ENCODE measurements at regions not wholly inside any gene's neighbourhood (a gene's known extent, or its start where the extent isn't known, plus 50 kb on each side); places are given as distances from the start of the nearest gene placed in this dataset.

DNA sequence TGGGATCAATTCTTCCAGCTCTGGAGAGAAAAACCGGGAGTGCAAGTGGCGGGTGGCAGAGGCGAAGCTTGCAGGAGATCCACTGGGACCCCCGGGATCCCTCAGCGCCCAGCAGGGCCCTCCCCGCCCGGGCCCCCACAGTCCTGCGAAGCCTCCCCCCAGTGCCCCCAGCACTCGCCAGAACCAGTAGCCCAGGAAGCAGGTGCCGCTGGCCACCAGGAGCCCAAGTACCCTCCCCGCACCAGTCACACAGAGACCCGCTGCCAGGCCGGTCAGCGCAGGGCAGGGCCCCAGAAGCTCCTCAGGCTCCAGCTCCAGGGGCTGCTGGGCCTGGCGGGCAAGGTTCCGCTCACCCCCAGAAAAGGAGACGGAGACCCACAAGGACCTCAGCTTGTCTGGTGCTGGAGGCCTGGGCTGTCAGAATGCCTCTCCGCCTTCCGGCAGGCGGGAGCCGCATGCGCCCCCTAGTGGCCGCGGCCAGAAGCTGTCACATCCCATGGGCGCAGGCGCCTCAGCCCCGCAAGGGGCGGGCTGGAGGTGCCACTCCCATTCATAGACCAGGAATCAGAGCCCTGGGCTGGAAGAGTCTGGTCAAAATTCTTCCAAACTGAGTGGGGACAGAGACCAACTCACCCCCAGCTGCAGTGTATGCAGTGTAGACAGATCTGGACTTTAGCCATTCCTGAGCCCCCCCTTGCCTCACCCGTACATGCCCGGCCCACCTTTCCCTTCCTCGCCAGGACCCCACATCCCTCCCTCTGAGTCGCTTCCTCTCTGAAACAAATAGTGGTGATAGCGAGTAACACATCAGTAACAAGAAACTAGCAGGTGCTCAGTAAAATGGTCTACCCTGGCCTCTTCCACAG, 1002.3 kb downstream of the KCNJ18 start:
- Histone ChIP-seq H3K4me3 (no peak overlapping the region), H3K27ac (no peak overlapping the region), H3K4me1 (no peaks in the 10 kb centered on the region), H3K9me3 (peaks cover 0 to 14% of the 10 kb centered on the region in 2 donors), H3K27me3 (no peaks in the 10 kb centered on the region), H3K36me3 (no peaks in the 10 kb centered on the region)
- no peak for DNase-seq (ENCODE audit: low spot score)
- TF ChIP-seq, protein P1, sequence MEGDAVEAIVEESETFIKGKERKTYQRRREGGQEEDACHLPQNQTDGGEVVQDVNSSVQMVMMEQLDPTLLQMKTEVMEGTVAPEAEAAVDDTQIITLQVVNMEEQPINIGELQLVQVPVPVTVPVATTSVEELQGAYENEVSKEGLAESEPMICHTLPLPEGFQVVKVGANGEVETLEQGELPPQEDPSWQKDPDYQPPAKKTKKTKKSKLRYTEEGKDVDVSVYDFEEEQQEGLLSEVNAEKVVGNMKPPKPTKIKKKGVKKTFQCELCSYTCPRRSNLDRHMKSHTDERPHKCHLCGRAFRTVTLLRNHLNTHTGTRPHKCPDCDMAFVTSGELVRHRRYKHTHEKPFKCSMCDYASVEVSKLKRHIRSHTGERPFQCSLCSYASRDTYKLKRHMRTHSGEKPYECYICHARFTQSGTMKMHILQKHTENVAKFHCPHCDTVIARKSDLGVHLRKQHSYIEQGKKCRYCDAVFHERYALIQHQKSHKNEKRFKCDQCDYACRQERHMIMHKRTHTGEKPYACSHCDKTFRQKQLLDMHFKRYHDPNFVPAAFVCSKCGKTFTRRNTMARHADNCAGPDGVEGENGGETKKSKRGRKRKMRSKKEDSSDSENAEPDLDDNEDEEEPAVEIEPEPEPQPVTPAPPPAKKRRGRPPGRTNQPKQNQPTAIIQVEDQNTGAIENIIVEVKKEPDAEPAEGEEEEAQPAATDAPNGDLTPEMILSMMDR (IDR thresholded peaks at IDR 0.05), result peak in 1 of 2 donors; percentile 19

DNA sequence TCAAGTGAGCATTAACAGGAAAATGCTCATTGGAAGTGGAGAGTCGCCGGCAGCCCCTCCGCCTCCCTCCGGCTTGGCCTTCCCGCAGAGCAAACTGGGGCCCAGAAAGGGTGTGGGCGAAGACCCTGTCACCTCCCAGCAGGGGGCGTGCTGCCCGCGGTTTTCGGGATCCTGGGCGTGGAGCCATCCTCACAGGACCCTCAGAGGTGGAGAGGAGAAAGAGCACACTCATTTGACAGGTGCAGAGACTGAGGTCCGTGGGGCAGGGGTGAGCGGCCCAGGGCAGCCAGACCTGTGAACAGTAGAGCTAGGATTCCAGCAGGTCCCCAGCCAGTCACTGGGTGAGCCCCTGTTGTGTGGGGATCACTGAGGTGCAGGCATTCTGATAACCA, 1002.9 kb downstream of the KCNJ18 start:
- H3K4me3 ChIP-seq, result no peak overlapping the region
- DNase-seq (ENCODE audit: low spot score), result no peak
- H3K27ac ChIP-seq, result no peak overlapping the region
- H3K36me3 ChIP-seq, result no peaks in the 10 kb centered on the region
- peaks cover 0 to 14% of the 10 kb centered on the region in 2 donors for H3K9me3 ChIP-seq
- TF ChIP-seq, protein P1 (IDR thresholded peaks at IDR 0.05), result no peak
- H3K4me1 ChIP-seq, result no peaks in the 10 kb centered on the region
- H3K27me3 ChIP-seq, result no peaks in the 10 kb centered on the region

DNA sequence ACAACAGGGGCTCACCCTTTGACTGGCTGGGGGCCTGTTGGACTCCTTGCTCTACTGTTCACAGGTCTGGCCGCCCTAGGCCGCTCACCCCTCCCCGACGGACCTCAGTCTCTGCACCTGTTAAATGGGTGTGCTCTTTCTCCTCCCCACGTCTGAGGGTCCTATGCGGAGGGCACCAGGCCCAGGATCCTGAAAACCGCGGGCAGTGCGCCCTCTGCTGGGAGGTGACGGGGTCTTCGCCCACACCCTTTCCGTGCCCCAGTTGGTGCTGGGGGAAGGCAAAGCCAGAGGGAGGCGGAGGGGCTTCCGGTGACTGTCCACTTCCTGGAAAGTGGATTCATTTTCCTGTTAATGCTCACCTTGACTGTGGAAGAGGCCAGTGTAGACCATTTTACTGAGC, 1010.9 kb downstream of the KCNJ18 start:
- Histone ChIP-seq H3K4me1 (no peaks in the 10 kb centered on the region), H3K36me3 (no peaks in the 10 kb centered on the region), H3K27ac (no peak overlapping the region), H3K27me3 (no peaks in the 10 kb centered on the region), H3K9me3 (peaks cover 0 to 9% of the 10 kb centered on the region in 2 donors), H3K4me3 (no peak overlapping the region)
- TF ChIP-seq, protein P1 (IDR thresholded peaks at IDR 0.05), result no peak
- DNase-seq (ENCODE audit: low spot score), result no peak

DNA sequence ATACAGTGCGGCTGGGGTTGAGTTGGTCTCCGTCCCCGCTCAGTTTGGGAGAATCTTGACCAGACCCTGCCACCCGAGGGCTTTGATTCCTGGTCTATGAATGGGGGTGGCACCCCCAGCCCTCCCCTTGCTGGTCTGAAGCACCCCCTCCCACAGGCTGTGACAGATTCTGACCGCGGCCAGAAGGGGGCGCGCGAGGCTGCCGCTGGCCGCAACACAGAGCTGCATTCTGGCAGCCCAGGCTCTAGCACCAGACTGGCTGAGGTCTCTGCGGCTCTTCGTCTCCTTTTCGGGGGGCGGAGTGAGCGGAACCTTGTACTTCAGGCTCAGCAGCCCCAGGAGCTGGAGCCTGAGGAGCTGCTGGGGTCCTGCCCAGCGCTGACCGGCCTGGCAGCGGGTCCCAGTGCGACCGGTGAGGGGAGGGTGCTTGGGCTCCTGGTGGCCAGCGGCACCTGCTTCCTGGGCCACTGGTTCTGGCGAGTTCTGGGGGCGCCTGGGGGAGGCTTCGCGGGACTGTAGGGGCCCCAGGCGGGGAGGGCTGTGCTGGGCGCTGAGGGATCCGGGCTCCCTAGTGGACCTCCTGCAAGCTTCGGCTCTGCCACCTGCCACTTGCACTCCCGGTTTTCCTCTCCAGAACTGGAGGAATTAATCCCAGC, 1011.6 kb downstream of the KCNJ18 start:
- H3K36me3 ChIP-seq, result no peaks in the 10 kb centered on the region
- no peaks in the 10 kb centered on the region for H3K4me1 ChIP-seq
- no peak overlapping the region for H3K27ac ChIP-seq
- H3K9me3 ChIP-seq, result peaks cover 0 to 3% of the 10 kb centered on the region in 2 donors
- H3K27me3 ChIP-seq, result no peaks in the 10 kb centered on the region
- TF ChIP-seq, protein P1 (IDR thresholded peaks at IDR 0.05), result no peak
- DNase-seq (ENCODE audit: low spot score), result no peak
- no peak overlapping the region for H3K4me3 ChIP-seq

DNA sequence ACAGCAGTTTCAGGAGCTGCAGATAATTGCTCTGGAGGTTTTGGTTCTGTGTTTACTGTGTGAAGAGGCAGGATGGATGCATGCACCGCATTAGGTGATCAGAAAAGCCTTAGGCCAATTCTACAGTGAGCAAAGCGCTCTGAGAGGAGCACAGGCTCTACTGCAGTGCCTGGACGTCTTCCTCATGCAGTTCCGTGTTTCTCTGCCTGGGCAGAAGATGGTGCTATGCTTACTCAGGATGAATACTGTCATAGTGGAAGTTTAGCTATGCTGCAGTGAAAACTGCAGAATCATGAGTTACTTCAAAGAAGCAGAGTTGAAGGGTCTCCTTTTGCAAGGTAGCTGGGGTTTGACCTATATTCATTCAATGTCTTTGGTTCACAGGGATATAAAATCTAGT, 1012.4 kb downstream of the KCNJ18 start:
- no peaks in the 10 kb centered on the region for H3K4me1 ChIP-seq
- DNase-seq (ENCODE audit: low spot score), result no peak
- H3K27ac ChIP-seq, result no peak overlapping the region
- H3K27me3 ChIP-seq, result no peaks in the 10 kb centered on the region
- TF ChIP-seq, protein P1 (IDR thresholded peaks at IDR 0.05), result no peak
- no peak overlapping the region for H3K4me3 ChIP-seq
- H3K36me3 ChIP-seq, result no peaks in the 10 kb centered on the region
- H3K9me3 ChIP-seq, result no peaks in the 10 kb centered on the region

All from right atrium auricular region (tissue), 2 donors.